Calu3 (cell line): ENCODE measurements at regions not wholly inside any gene's neighbourhood (a gene's known extent, or its start where the extent isn't known, plus 50 kb on each side); places are given as distances from the start of the nearest gene placed in this dataset.

ENCODE experiments used
- BruUV-seq: library from RNA; stranded (reverse); fragments of 400-500 nt; replicated peaks from 2 replicates; lab custom pipeline; 2021; lab: Mats Ljungman, UMichigan
- CTCF ChIA-PET: fragments of 300-600 bp; sonication (Branson Sonifier 250); formaldehyde crosslinking; loops from one replicate; lab custom pipeline; 2022; ENCODE audit warnings: antibody characterized with exemption; lab: Charles Lee
- DNase-seq: peaks from one replicate; pipeline ENCODE4 v3.0.0; 2022
- H3K27ac Mint-ChIP-seq: one replicate; pipeline ENCODE4 v1.8.0; 2022; ENCODE audit warnings: mixed read lengths; ENCODE audit not compliant: unreplicated experiment
- H3K27me3 Mint-ChIP-seq: one replicate; pipeline ENCODE4 v1.8.0; 2022; ENCODE audit warnings: mixed read lengths; ENCODE audit not compliant: unreplicated experiment
- H3K36me3 Mint-ChIP-seq: one replicate; pipeline ENCODE4 v1.8.0; 2022; ENCODE audit warnings: mild to moderate bottlenecking, moderate library complexity, mixed read lengths; ENCODE audit not compliant: insufficient read depth, unreplicated experiment
- H3K4me1 Mint-ChIP-seq: one replicate; pipeline ENCODE4 v1.8.0; 2022; ENCODE audit warnings: mild to moderate bottlenecking, low read depth, mixed read lengths; ENCODE audit not compliant: unreplicated experiment
- H3K4me3 Mint-ChIP-seq: one replicate; pipeline ENCODE4 v1.8.0; 2022; ENCODE audit warnings: mild to moderate bottlenecking, low read depth, moderate library complexity, mixed read lengths; ENCODE audit not compliant: unreplicated experiment
- H3K9me3 Mint-ChIP-seq: one replicate; pipeline ENCODE4 v1.8.0; 2022; ENCODE audit warnings: low read depth, mixed read lengths; ENCODE audit not compliant: unreplicated experiment
- intact Hi-C: fragments of 100-400 bp; cut with micrococcal nuclease; formaldehyde crosslinking; loops from one replicate; pipeline ENCODE4 v1.10.0; 2022; ENCODE audit not compliant: unreplicated experiment
- TF ChIP-seq, protein P1 (sequence below): fragments of 200-600 bp; IDR thresholded peaks from one replicate; pipeline ENCODE4 v1.8.0; 2022; ENCODE audit warnings: antibody characterized with exemption; ENCODE audit not compliant: unreplicated experiment

DNA sequence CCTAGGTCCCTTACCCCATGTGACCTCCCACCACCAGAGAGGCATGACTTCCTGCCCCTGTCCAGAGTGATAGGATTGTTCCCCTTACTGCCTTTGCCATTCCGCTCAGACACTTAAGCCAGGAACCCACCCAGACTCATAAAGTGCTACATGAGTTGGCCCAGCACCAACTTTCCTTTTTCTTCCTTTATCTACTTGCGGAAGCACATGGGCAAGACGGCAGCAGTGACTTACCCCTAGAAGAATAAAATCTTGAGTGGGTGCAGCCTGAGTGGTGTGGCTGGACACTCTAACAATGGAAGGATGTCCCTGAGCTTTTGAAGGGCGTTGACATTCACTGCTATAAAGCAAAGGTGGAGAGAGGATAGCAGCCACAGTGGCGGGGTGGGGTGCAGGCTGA lies 100.1 kb downstream of the MAB21L3 start:
- Mint-ChIP-seq H3K4me3 (no peak overlapping the region), H3K4me1 (no peaks in the 10 kb centered on the region), H3K27ac (no peak overlapping the region), H3K9me3 (no peaks in the 10 kb centered on the region), H3K36me3 (no peaks in the 10 kb centered on the region), H3K27me3 (no peaks in the 10 kb centered on the region)
- CTCF ChIA-PET = no interaction called here
- BruUV-seq = no TSS peak
- TF ChIP-seq, protein P1, sequence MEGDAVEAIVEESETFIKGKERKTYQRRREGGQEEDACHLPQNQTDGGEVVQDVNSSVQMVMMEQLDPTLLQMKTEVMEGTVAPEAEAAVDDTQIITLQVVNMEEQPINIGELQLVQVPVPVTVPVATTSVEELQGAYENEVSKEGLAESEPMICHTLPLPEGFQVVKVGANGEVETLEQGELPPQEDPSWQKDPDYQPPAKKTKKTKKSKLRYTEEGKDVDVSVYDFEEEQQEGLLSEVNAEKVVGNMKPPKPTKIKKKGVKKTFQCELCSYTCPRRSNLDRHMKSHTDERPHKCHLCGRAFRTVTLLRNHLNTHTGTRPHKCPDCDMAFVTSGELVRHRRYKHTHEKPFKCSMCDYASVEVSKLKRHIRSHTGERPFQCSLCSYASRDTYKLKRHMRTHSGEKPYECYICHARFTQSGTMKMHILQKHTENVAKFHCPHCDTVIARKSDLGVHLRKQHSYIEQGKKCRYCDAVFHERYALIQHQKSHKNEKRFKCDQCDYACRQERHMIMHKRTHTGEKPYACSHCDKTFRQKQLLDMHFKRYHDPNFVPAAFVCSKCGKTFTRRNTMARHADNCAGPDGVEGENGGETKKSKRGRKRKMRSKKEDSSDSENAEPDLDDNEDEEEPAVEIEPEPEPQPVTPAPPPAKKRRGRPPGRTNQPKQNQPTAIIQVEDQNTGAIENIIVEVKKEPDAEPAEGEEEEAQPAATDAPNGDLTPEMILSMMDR = no peak
- intact Hi-C loops = no loop called here
- DNase-seq = no peak

DNA sequence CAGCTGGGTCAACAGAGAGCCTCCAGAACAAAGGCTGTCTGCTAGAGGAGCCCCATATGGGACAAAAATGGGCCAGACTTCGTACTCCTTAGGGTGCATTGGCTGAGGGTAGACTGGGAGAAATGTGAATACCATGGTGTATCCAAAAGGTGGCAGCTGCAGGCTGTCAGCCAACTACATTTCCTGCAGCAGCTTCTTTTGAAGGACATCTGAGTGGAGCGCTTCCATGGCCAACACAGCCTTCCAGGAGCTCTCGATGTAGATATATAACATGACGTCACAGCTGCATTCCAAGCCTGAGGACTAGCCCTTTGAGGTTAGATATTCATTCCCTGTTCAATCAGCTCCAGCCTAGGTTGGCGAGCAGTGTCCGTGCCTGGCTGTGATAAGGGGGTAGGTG lies 107.7 kb downstream of the MAB21L3 start:
- H3K36me3 Mint-ChIP-seq = no peaks in the 10 kb centered on the region
- peaks cover 10% of the 10 kb centered on the region for H3K27me3 Mint-ChIP-seq
- intact Hi-C loops = no loop called here
- H3K4me1 Mint-ChIP-seq = no peaks in the 10 kb centered on the region
- no peak overlapping the region for H3K27ac Mint-ChIP-seq
- H3K9me3 Mint-ChIP-seq = no peaks in the 10 kb centered on the region
- no TSS peak for BruUV-seq
- CTCF ChIA-PET = no interaction called here
- TF ChIP-seq, protein P1 = no peak
- no peak overlapping the region for H3K4me3 Mint-ChIP-seq
- DNase-seq = no peak

DNA sequence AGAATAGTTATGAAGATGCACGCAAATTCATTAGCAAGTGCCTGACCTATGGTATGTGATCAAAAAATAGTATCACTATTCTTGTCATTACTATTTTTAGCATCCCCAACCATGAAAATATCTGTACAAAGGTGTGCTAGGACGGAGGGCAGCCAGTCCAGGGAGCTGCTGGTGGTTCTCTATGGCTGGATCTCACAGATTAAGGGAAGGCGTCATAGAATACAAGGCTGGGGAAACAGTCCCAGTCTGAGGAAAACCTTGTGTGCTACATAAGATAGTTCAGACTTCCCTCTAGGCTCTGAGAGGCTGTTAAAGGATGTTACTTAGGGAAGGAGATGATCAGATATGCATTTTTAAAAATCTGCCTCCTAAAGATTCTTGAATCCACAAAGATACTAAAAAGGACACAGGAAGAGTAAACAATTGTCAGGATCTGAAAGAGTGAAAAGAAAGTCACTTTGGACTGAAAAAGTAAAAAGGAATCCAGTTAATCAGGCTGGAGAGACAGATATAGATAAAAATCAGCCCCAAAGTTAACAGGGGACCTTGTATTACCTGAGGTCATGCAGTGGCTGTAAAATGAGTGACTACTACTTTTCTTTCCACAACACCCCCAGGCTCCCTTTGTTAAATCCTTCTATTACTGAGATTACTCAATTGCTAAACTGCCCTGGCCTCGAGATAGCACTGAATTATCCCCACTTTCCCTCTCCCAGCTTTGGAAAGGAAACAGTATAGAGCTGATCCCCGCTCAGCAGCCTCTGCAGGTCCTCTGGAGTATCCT lies 108.6 kb downstream of the MAB21L3 start:
- peaks cover 10% of the 10 kb centered on the region for H3K27me3 Mint-ChIP-seq
- no peaks in the 10 kb centered on the region for H3K4me1 Mint-ChIP-seq
- intact Hi-C loops = no loop called here
- TF ChIP-seq, protein P1 = no peak
- CTCF ChIA-PET = interaction anchor here (0.9 kb wide), 1 partner anchor 70 kb away, joined by 3 read pairs; no protein-coding TSS in a partner anchor
- H3K27ac Mint-ChIP-seq = no peak overlapping the region
- BruUV-seq = no TSS peak
- DNase-seq = no peak
- no peaks in the 10 kb centered on the region for H3K36me3 Mint-ChIP-seq
- H3K4me3 Mint-ChIP-seq = no peak overlapping the region
- no peaks in the 10 kb centered on the region for H3K9me3 Mint-ChIP-seq

DNA sequence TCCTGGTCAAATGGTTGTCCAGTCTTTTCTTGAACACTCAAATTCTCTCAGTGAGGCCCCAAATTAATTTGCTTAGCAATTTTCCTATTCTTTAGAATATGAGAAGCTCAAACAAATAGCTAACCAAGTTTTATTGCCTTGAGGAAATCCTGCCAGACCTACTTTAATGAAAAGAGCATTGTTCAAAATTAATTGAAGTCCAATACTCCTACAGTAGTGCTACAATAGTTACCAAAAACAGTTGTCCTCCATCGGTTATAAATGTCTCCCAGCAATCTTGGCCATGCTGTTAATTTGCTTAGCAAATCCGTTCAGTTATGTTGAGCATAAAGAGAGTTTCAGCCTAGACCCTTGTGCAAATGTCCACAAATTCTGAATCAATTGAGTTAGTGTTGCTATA lies 112.9 kb downstream of the MAB21L3 start:
- CTCF ChIA-PET = no interaction called here
- intact Hi-C loops = no loop called here
- H3K4me3 Mint-ChIP-seq = no peak overlapping the region
- TF ChIP-seq, protein P1 = no peak
- no peaks in the 10 kb centered on the region for H3K36me3 Mint-ChIP-seq
- no TSS peak for BruUV-seq
- peaks cover 10% of the 10 kb centered on the region for H3K27me3 Mint-ChIP-seq
- no peak for DNase-seq
- H3K4me1 Mint-ChIP-seq = no peaks in the 10 kb centered on the region
- H3K9me3 Mint-ChIP-seq = no peaks in the 10 kb centered on the region
- H3K27ac Mint-ChIP-seq = no peak overlapping the region
